ENCODE measurements at regions not wholly inside any gene's neighbourhood (a gene's known extent, or its start where the extent isn't known, plus 50 kb on each side); places are given as distances from the start of the nearest gene placed in this dataset.

DNA sequence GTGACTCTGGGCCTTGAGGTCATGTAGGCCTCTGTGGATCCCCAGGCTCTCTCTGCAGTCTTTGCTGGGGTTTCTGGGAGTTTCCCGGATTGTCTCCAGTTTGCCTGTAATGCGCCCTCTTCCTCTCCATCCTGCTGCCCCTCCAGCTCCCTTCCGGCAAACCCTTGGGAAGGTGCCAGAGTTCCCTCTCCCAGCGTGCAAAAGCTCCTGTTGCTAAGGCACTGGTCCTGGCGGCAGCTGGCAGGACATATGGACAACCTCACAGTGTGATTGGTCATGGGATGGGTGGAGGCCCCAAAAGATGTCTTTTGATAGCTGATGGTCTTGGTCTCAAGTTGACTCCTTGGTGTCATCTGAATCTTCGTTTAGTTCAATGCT is 320.1 kb downstream of the CYP26B1 start:
- Histone ChIP-seq H3F3A (ENCODE audit: insufficient read depth, low read length) (no peaks in the 10 kb centered on the region), H3K4me3 (ENCODE audit: low read length) (no peak overlapping the region), H3K9me2 (replicated peaks; ENCODE audit: insufficient read depth, low read length) (no peaks in the 10 kb centered on the region), H3K36me3 (replicated peaks; ENCODE audit: insufficient read depth, low read length) (no peaks in the 10 kb centered on the region), H3K9ac (ENCODE audit: low read length) (no peak overlapping the region), H2AFZ (ENCODE audit: low read length) (no peak overlapping the region), H3K79me2 (ENCODE audit: low read length) (no peaks in the 10 kb centered on the region), H4K20me1 (ENCODE audit: insufficient read depth, low read length) (no peaks in the 10 kb centered on the region), H3K27me3 (replicated peaks; ENCODE audit: insufficient read depth, low read length) (no peaks in the 10 kb centered on the region), H3K4me2 (ENCODE audit: low read depth, low read length) (no peak overlapping the region), H3K4me1 (ENCODE audit: low read length) (no peaks in the 10 kb centered on the region), H3K9me3 (replicated peaks; ENCODE audit: insufficient read depth, low read length) (no peaks in the 10 kb centered on the region), H3K27ac (ENCODE audit: low read length) (no peak overlapping the region)
- DNase-seq, result no peak
- no peak for TF ChIP-seq CTCF (IDR thresholded peaks at IDR 0.05; ENCODE audit: low read length)
- TF ChIP-seq EZH2phosphoT487 (IDR thresholded peaks at IDR 0.05; ENCODE audit: low read length), result no peak
- TF ChIP-seq EZH2 (optimal IDR thresholded peaks at IDR 0.05; ENCODE audit: low read depth, low read length), result no peak

GRCh38 chr2:71826826-71827523 is 320.7 kb downstream of the CYP26B1 start:
- Histone ChIP-seq H3K27me3 (replicated peaks; ENCODE audit: insufficient read depth, low read length) (no peaks in the 10 kb centered on the region), H3K79me2 (ENCODE audit: low read length) (no peaks in the 10 kb centered on the region), H3K4me2 (ENCODE audit: low read depth, low read length) (no peak overlapping the region), H3K9ac (ENCODE audit: low read length) (no peak overlapping the region), H3K4me1 (ENCODE audit: low read length) (no peaks in the 10 kb centered on the region), H4K20me1 (ENCODE audit: insufficient read depth, low read length) (no peaks in the 10 kb centered on the region), H3F3A (ENCODE audit: insufficient read depth, low read length) (no peaks in the 10 kb centered on the region), H3K9me3 (replicated peaks; ENCODE audit: insufficient read depth, low read length) (no peaks in the 10 kb centered on the region), H3K27ac (ENCODE audit: low read length) (no peak overlapping the region), H2AFZ (ENCODE audit: low read length) (no peak overlapping the region), H3K36me3 (replicated peaks; ENCODE audit: insufficient read depth, low read length) (no peaks in the 10 kb centered on the region), H3K4me3 (ENCODE audit: low read length) (no peak overlapping the region), H3K9me2 (replicated peaks; ENCODE audit: insufficient read depth, low read length) (no peaks in the 10 kb centered on the region)
- DNase-seq, result no peak
- TF ChIP-seq EZH2phosphoT487 (IDR thresholded peaks at IDR 0.05; ENCODE audit: low read length), result no peak
- TF ChIP-seq CTCF (IDR thresholded peaks at IDR 0.05; ENCODE audit: low read length), result no peak
- TF ChIP-seq EZH2 (optimal IDR thresholded peaks at IDR 0.05; ENCODE audit: low read depth, low read length), result no peak

GRCh38 chr2:71826299-71826698 is 321.4 kb downstream of the CYP26B1 start:
- TF ChIP-seq CTCF (IDR thresholded peaks at IDR 0.05; ENCODE audit: low read length) (no peak), EZH2phosphoT487 (IDR thresholded peaks at IDR 0.05; ENCODE audit: low read length) (no peak), EZH2 (optimal IDR thresholded peaks at IDR 0.05; ENCODE audit: low read depth, low read length) (no peak)
- Histone ChIP-seq H3K36me3 (replicated peaks; ENCODE audit: insufficient read depth, low read length) (no peaks in the 10 kb centered on the region), H3K27ac (ENCODE audit: low read length) (no peak overlapping the region), H4K20me1 (ENCODE audit: insufficient read depth, low read length) (no peaks in the 10 kb centered on the region), H3K27me3 (replicated peaks; ENCODE audit: insufficient read depth, low read length) (no peaks in the 10 kb centered on the region), H3K9me2 (replicated peaks; ENCODE audit: insufficient read depth, low read length) (no peaks in the 10 kb centered on the region), H3K4me1 (ENCODE audit: low read length) (no peaks in the 10 kb centered on the region), H3K4me3 (ENCODE audit: low read length) (no peak overlapping the region), H3K79me2 (ENCODE audit: low read length) (no peaks in the 10 kb centered on the region), H3K9ac (ENCODE audit: low read length) (no peak overlapping the region), H2AFZ (ENCODE audit: low read length) (no peak overlapping the region), H3K9me3 (replicated peaks; ENCODE audit: insufficient read depth, low read length) (no peaks in the 10 kb centered on the region), H3F3A (ENCODE audit: insufficient read depth, low read length) (no peaks in the 10 kb centered on the region), H3K4me2 (ENCODE audit: low read depth, low read length) (no peak overlapping the region)
- no peak for DNase-seq

All from MM.1S (cell line).